Prostate gland (tissue), 2 donors: ENCODE measurements at regions not wholly inside any gene's neighbourhood (a gene's known extent, or its start where the extent isn't known, plus 50 kb on each side); places are given as distances from the start of the nearest gene placed in this dataset.

Experiments
- CTCF ChIP-seq, 4 experiments: fragments of 200-600 bp in 2 of 4; fragments of 450-650 bp in 2 of 4; sonication (generic) in 2 of 4; IDR thresholded peaks; 1 replicate in 3 of 4; 2 replicates in 1 of 4; pipeline ENCODE4 v1.5.1; 2016 to 2019; ENCODE audit warnings: antibody characterized with exemption in 4 of 4, mild to moderate bottlenecking in 2 of 4, moderate library complexity in 2 of 4
- POLR2A ChIP-seq: fragments of 450-650 bp; IDR thresholded peaks from one replicate; pipeline ENCODE4 v1.6.1; 2016; ENCODE audit warnings: antibody characterized with exemption, mild to moderate bottlenecking

- TF ChIP-seq CTCF (IDR thresholded peaks at IDR 0.05), result no peak
- TF ChIP-seq POLR2A, result no peak
Observed at GRCh38 chr20:58045579-58045978, 182.9 kb downstream of the ANKRD60 start.
